HG03354 (cell line): ENCODE measurements at regions not wholly inside any gene's neighbourhood (a gene's known extent, or its start where the extent isn't known, plus 50 kb on each side); places are given as distances from the start of the nearest gene placed in this dataset.

Experiments used
- ATAC-seq: cut with Tn5 transposase; IDR thresholded peaks from one replicate; pipeline ENCODE4 v1.9.1; 2021; ENCODE audit warnings: mild to moderate bottlenecking; ENCODE audit not compliant: unreplicated experiment, poor library complexity, severe bottlenecking

- ATAC-seq, result no peak
Observed at GRCh38 chr17:79458356-79458755, 152.5 kb downstream of the RBFOX3 start.

GRCh38 chr17:79457889-79458288, 153.0 kb downstream of the RBFOX3 start:
- ATAC-seq, result no peak

- ATAC-seq, result no peak
Observed at GRCh38 chr17:79457376-79457775, 153.5 kb downstream of the RBFOX3 start.

GRCh38 chr17:79455636-79456035, 155.2 kb downstream of the RBFOX3 start:
- no peak for ATAC-seq

GRCh38 chr17:79454826-79455225, 156.0 kb downstream of the RBFOX3 start:
- ATAC-seq, result no peak

GRCh38 chr17:79453481-79453880, 157.4 kb downstream of the RBFOX3 start:
- no peak for ATAC-seq

GRCh38 chr17:79452706-79453105, 158.1 kb downstream of the RBFOX3 start:
- ATAC-seq, result no peak

- ATAC-seq, result no peak
Observed at GRCh38 chr17:79451167-79451566, 159.7 kb downstream of the RBFOX3 start.

- no peak for ATAC-seq
Observed at GRCh38 chr17:79446399-79447009, 164.3 kb downstream of the RBFOX3 start.

GRCh38 chr17:79444198-79444597, 166.7 kb downstream of the RBFOX3 start:
- no peak for ATAC-seq

- ATAC-seq, result no peak
Observed at GRCh38 chr17:79443026-79443425, 167.8 kb downstream of the RBFOX3 start.

GRCh38 chr17:79441356-79442160, 169.3 kb downstream of the RBFOX3 start:
- no peak for ATAC-seq

GRCh38 chr17:79440251-79440650, 170.6 kb downstream of the RBFOX3 start:
- no peak for ATAC-seq

GRCh38 chr17:79439493-79439892, 171.4 kb downstream of the RBFOX3 start:
- no peak for ATAC-seq

GRCh38 chr17:79438546-79439334, 172.1 kb downstream of the RBFOX3 start:
- no peak for ATAC-seq

- ATAC-seq, result no peak
Observed at GRCh38 chr17:79438058-79438457, 172.8 kb downstream of the RBFOX3 start.

GRCh38 chr17:79437081-79437480, 173.8 kb downstream of the RBFOX3 start:
- no peak for ATAC-seq

- ATAC-seq, result no peak
Observed at GRCh38 chr17:79435962-79436361, 174.9 kb downstream of the RBFOX3 start.

- ATAC-seq, result no peak
Observed at GRCh38 chr17:79435296-79435695, 175.6 kb downstream of the RBFOX3 start.

GRCh38 chr17:79434215-79434614, 176.6 kb downstream of the RBFOX3 start:
- ATAC-seq, result no peak

GRCh38 chr17:79433379-79433778, 177.5 kb downstream of the RBFOX3 start:
- ATAC-seq, result no peak
